Activated T-cell treated with anti-CD3 and anti-CD28 coated beads, Interleukin-2, amount 50 U/mL, for 72 hours (primary cell): ENCODE measurements at regions not wholly inside any gene's neighbourhood (a gene's known extent, or its start where the extent isn't known, plus 50 kb on each side); places are given as distances from the start of the nearest gene placed in this dataset.
A peak's percentile ranks its signal among the peaks of the same experiment; 100 is the strongest.

Experiments used
- ATAC-seq, 2 donors: fragments of 150-1000 bp; cut with Tn5 transposase; replicated peaks in 1 of 2; 2 replicates each; pipeline ENCODE4 v1.10.0; 2021; ENCODE audit warnings: moderate library complexity in 2 of 2, mild to moderate bottlenecking in 1 of 2
- DNase-seq, 2 donors: peaks; one replicate each; pipeline ENCODE4 v3.0.0; 2021 to 2022; ENCODE audit warnings: mixed read lengths in 1 of 2
- H3K27ac Mint-ChIP-seq: one replicate; pipeline ENCODE4 v1.8.0; 2022; ENCODE audit warnings: mild to moderate bottlenecking, moderate library complexity, mixed read lengths
- H3K27me3 Mint-ChIP-seq: one replicate; pipeline ENCODE4 v1.8.0; 2022; ENCODE audit warnings: low read depth, mixed read lengths
- H3K36me3 Mint-ChIP-seq, 2 donors: one replicate each; pipeline ENCODE4 v1.8.0; 2022; ENCODE audit warnings: mixed read lengths in 2 of 2, mild to moderate bottlenecking in 1 of 2; ENCODE audit not compliant: insufficient read depth in 2 of 2
- H3K4me1 Mint-ChIP-seq: one replicate; pipeline ENCODE4 v1.8.0; 2022; ENCODE audit warnings: low read depth, mixed read lengths
- H3K4me3 Mint-ChIP-seq, 2 donors: one replicate each; pipeline ENCODE4 v1.8.0; 2022; ENCODE audit warnings: mild to moderate bottlenecking in 2 of 2, mixed read lengths in 2 of 2, moderate library complexity in 2 of 2
- H3K9me3 Mint-ChIP-seq, 2 donors: one replicate each; pipeline ENCODE4 v1.8.0; 2022; ENCODE audit warnings: mixed read lengths in 2 of 2

DNA sequence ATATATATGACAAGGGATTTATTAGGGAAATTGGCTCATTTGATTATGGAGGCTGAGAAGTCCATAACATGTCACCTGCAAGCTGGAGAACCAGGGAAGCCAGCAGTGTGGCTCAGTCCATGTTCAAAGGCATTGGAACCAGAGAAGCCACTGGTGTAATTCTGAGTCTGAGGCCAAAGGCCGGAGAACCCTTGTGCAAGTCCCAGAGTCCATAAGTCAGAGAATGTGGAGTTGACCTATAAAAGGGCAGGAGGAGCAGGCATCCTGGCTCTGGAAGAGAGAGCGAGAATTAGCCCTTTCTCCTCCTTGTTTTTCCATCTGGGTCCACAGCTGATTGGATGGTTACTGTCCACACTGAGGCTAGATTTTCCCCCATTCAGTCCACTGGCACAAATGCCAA, 319.8 kb downstream of the IGSF11 start:
- no peaks in the 10 kb centered on the region for H3K27me3 Mint-ChIP-seq
- peaks cover 0 to 1% of the 10 kb centered on the region in 2 donors for H3K9me3 Mint-ChIP-seq
- ATAC-seq: no peak
- H3K4me3 Mint-ChIP-seq: no peak overlapping the region
- DNase-seq: no peak
- no peak overlapping the region for H3K27ac Mint-ChIP-seq
- peaks cover 1 to 5% of the 10 kb centered on the region in 2 donors for H3K36me3 Mint-ChIP-seq
- H3K4me1 Mint-ChIP-seq: no peaks in the 10 kb centered on the region

DNA sequence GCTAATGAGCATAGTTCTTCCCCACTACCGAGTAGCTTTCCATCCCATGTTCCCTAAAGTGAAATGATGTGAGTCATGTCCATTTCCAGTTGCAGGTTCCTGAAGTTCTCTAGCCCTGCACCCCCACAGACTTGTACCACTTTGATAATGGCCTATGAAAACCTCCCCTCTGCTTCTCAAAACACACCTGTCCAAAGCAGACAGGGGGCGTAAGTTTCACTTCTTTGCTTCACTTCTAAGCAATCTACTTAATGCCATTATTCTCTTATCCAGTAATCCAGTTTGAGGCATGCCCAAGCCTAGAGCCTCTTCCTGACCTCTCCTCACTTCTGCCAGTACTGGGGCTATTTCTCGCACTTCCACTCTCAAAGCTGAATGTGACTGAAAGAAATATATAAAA, 305.1 kb downstream of the IGSF11 start:
- H3K27ac Mint-ChIP-seq: no peak overlapping the region
- H3K4me3 Mint-ChIP-seq: no peak overlapping the region
- no peak for DNase-seq
- no peaks in the 10 kb centered on the region for H3K4me1 Mint-ChIP-seq
- no peak for ATAC-seq
- H3K9me3 Mint-ChIP-seq: no peaks in the 10 kb centered on the region
- H3K27me3 Mint-ChIP-seq: no peaks in the 10 kb centered on the region
- H3K36me3 Mint-ChIP-seq: no peaks in the 10 kb centered on the region

DNA sequence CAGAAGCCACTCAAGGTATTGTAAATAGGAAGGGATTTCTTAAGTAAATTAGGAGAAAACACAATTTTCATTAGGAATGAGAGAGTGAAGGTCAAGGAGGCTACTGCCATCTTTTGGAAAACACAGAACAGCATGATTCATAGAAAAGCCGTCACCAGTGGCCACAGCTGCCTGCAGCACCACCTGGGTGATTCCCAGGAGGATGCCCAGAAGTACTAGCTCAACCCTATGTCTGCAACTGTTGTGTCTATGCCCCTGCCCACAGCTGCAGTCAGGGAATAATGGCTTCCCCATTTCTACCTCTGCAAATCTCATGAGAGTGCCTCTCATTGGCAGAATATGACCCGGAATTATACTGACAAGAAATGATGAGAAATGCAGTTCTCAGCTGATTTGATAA, 300.0 kb downstream of the IGSF11 start:
- Mint-ChIP-seq H3K27me3 (no peaks in the 10 kb centered on the region), H3K4me1 (no peaks in the 10 kb centered on the region), H3K27ac (no peak overlapping the region), H3K36me3 (no peaks in the 10 kb centered on the region), H3K4me3 (no peak overlapping the region), H3K9me3 (no peaks in the 10 kb centered on the region)
- no peak for DNase-seq
- no peak for ATAC-seq

DNA sequence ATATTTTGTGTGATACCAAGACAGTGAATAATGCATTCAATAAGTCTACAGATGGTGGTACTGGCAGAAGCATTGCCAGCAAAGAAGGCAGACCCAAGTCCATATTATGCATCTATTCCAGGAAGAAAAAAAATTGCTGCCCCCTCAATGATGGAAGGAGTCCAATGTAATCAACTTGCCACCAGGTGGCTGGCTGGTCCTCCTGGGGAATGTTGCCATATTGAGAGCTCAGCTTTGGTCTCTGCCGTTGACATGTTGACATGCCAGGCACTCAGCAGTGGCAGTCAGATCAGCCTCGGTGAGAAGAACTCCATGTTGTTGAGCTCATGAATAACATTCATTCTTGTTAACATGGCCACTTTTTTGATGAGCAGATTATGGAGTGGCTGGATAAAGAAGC, 298.5 kb downstream of the IGSF11 start:
- peaks cover 0 to 3% of the 10 kb centered on the region in 2 donors for H3K9me3 Mint-ChIP-seq
- no peak for ATAC-seq
- H3K36me3 Mint-ChIP-seq: no peaks in the 10 kb centered on the region
- no peak overlapping the region for H3K27ac Mint-ChIP-seq
- H3K27me3 Mint-ChIP-seq: no peaks in the 10 kb centered on the region
- no peak overlapping the region for H3K4me3 Mint-ChIP-seq
- DNase-seq: no peak
- no peaks in the 10 kb centered on the region for H3K4me1 Mint-ChIP-seq

DNA sequence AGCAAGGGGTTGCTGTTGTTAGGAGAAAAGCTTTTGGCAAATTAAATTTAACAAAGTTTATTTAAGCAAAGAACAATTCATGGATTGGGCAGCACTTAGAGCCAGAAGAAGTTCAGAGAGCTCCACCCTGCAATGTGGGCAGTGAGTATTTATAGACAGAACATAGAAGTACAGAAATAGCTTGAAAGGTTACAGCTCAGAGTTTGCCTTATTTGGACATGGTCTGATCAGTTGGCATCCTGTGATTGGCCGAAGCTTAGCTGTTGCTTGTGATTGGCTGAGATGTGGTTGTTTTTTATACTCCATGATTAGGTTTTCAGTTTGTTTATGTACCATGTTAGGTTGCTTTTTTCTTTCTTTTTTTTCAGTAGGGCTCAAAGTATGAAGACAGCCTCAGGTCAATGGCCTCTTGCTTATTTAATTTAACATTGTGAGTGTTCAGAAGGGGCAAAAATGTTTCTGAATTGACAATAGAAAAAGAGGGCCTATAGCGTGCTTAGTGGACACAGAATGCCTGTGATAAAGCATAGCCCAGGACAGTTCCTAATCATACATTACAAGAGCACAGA, 293.8 kb downstream of the IGSF11 start:
- no peaks in the 10 kb centered on the region for H3K27me3 Mint-ChIP-seq
- no peaks in the 10 kb centered on the region for H3K4me1 Mint-ChIP-seq
- DNase-seq (no peak), ATAC-seq (no peak)
- H3K9me3 Mint-ChIP-seq: peaks cover 0 to 8% of the 10 kb centered on the region in 2 donors
- H3K27ac Mint-ChIP-seq: no peak overlapping the region
- H3K4me3 Mint-ChIP-seq: no peak overlapping the region
- no peaks in the 10 kb centered on the region for H3K36me3 Mint-ChIP-seq

DNA sequence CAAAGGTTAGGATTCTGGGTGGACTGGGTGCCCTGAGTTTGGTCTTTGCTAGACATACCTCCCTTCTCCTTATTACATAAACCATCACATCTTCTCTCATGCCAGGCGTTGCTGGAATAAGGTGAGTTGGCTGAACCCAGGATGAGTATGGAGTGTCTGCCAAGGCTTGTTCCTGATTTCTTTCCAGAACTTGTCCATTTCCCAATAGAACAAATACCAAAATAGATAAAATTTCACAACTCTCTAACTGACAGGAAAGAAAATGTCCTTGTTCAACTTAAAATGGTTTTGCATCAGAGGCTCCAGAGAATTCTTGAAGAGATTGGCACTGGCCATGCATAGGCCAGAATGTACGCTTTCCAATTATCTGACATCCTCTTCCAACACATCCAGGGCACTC, 291.9 kb downstream of the IGSF11 start:
- H3K27ac Mint-ChIP-seq: no peak overlapping the region
- H3K27me3 Mint-ChIP-seq: no peaks in the 10 kb centered on the region
- DNase-seq (no peak), ATAC-seq (no peak)
- H3K36me3 Mint-ChIP-seq: no peaks in the 10 kb centered on the region
- peaks cover 0 to 9% of the 10 kb centered on the region in 2 donors for H3K9me3 Mint-ChIP-seq
- no peak overlapping the region for H3K4me3 Mint-ChIP-seq
- no peaks in the 10 kb centered on the region for H3K4me1 Mint-ChIP-seq

DNA sequence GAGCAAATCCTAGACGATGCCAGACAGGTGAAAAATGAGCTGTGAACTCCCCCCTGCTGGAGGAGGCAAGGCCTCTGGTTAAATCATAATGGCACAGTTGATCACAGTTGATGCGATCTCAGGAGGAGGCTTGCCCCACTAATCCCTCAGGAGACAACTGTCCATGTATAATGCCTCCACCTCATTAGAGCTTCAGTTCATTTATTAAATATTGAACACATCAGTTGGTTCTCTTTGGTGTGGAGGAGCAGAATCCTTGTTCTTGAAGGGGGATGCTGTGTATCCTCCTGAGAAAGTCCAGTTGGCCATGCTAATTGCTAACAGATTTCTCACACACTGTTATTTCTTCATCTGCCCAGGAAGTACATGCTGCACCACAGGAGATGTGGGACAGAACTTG, 290.5 kb downstream of the IGSF11 start:
- H3K4me1 Mint-ChIP-seq: no peaks in the 10 kb centered on the region
- no peak for ATAC-seq

DNA sequence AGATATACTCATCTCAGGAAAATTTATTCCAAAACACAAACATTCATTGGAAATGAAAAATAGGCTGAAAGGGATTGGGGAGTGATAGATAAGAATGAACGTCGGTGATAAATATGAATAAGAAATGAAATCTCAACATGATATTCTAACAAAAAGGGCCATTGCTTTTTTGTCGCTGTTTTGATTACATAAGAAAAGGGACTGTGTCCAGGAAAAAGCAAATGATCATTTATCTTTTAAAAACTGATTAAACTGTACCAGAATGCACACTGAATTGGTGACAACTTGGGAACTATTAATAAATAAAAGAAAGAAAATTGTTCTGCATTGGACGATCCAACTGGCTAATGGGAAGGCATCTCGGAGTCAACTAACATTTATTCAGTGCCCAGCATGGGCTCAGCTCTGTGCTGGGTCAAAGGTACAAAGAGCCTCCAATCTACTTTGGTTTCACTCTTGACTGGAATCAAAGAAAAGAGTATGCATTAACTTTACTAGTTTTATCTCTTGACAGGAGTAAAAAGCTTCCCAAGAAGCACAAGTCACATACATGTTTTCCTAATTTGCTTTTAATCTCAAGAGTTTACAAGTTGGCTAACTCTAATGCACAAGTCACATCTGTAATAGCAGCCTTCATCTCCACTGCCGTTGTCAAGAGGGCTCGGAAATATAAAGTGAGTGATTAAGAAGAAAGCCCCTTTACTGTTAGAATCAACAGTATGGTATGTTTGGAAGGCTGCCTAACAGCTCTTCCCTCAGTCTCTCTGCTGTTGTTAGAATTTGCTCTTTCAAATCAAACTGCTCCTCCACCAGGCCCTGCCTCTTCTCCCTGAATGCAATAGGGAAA, 280.0 kb downstream of the IGSF11 start:
- ATAC-seq (no peak), DNase-seq (no peak)
- Mint-ChIP-seq H3K9me3 (no peaks in the 10 kb centered on the region), H3K4me1 (no peaks in the 10 kb centered on the region), H3K4me3 (no peak overlapping the region), H3K27ac (no peak overlapping the region), H3K36me3 (no peaks in the 10 kb centered on the region), H3K27me3 (peaks cover 5% of the 10 kb centered on the region)

More for the DNA sequence above, 290.5 kb downstream of the IGSF11 start:
- DNase-seq: no peak
- Mint-ChIP-seq H3K4me3 (no peak overlapping the region), H3K27me3 (no peaks in the 10 kb centered on the region), H3K9me3 (peaks cover 0 to 9% of the 10 kb centered on the region in 2 donors), H3K27ac (no peak overlapping the region), H3K36me3 (no peaks in the 10 kb centered on the region)

DNA sequence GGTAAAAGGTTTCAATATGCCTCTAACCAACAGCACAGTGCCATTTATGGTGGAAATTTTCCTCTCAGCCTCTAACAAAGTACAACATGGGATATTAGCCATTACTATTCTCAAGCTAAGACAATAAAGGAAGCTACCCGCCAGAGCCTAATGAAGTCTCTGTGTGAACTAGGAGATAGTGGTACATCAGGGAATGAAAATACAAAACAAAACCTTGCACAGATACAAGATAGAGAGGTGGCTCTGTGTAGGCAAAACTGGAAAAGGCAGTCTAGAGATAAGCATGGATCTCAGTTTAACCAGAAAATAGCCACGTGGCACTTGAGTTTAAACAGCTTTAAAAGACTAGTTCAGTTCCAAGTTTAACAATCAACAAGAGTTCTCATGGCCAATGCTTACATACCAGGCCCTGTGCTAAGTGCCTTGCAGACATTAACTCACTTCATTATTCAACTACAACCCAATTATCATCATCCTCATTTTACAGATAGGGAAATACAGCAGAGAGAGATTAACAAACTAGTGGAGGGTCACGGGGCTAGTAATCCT, 279.3 kb downstream of the IGSF11 start:
- Mint-ChIP-seq H3K36me3 (no peaks in the 10 kb centered on the region), H3K4me1 (no peaks in the 10 kb centered on the region), H3K9me3 (no peaks in the 10 kb centered on the region), H3K4me3 (no peak overlapping the region), H3K27me3 (peaks cover 5% of the 10 kb centered on the region), H3K27ac (no peak overlapping the region)
- ATAC-seq (no peak), DNase-seq (no peak)

DNA sequence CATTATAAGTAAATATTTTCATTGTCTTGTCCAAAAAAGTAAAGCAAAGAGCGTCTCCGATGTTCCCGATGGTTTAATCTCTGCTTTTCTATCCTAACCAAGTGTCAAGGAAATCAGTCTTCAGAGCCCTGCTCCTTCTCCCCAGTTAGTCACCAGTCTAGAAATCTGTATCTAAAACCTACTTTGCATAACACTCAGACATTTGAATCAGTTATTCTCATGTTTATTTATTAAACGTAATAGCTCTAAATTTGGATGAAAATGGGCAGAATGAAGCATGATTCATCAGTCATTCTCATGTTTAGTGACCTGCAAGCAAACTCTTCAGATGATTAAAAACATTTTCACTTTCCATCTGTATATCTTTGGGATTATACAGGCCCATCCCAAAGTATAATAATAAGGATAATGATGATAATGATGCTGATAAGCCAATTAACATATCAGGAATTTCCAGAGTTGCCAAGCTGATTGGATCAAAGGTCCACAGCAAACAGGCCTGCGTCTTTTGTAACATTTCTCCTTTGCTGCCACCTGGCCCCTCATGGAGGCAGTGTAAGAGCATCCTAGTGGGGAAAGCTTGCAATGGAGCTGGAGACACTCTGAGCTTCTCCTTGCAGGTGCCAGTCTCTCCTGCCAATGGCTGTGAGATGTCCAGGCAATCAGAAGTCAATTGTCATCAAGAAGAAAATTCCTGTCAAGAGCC, 273.9 kb downstream of the IGSF11 start:
- H3K27ac Mint-ChIP-seq: no peak overlapping the region
- peaks cover 0 to 1% of the 10 kb centered on the region in 2 donors for H3K9me3 Mint-ChIP-seq
- ATAC-seq: no peak
- no peak for DNase-seq
- no peak overlapping the region for H3K4me3 Mint-ChIP-seq
- no peaks in the 10 kb centered on the region for H3K27me3 Mint-ChIP-seq
- H3K36me3 Mint-ChIP-seq: no peaks in the 10 kb centered on the region
- no peaks in the 10 kb centered on the region for H3K4me1 Mint-ChIP-seq

DNA sequence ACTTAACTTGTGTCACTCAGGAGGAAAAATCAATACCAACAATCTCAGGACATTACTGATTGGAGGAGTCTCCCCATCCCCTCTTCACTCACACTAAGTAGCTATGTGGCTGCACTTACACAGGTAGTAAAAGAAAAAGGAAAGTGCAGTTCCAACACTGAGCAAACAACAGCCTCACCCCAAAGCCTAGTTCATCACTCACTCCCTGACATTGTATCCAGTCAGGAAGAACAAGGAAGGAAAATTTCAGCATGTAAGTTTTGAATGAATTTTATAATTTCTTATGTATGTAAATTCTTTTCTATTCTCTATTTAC, 273.4 kb downstream of the IGSF11 start:
- Mint-ChIP-seq H3K27ac (no peak overlapping the region), H3K27me3 (no peaks in the 10 kb centered on the region), H3K9me3 (peaks cover 0 to 1% of the 10 kb centered on the region in 2 donors), H3K4me1 (no peaks in the 10 kb centered on the region), H3K4me3 (no peak overlapping the region), H3K36me3 (no peaks in the 10 kb centered on the region)
- no peak for DNase-seq
- ATAC-seq: no peak

DNA sequence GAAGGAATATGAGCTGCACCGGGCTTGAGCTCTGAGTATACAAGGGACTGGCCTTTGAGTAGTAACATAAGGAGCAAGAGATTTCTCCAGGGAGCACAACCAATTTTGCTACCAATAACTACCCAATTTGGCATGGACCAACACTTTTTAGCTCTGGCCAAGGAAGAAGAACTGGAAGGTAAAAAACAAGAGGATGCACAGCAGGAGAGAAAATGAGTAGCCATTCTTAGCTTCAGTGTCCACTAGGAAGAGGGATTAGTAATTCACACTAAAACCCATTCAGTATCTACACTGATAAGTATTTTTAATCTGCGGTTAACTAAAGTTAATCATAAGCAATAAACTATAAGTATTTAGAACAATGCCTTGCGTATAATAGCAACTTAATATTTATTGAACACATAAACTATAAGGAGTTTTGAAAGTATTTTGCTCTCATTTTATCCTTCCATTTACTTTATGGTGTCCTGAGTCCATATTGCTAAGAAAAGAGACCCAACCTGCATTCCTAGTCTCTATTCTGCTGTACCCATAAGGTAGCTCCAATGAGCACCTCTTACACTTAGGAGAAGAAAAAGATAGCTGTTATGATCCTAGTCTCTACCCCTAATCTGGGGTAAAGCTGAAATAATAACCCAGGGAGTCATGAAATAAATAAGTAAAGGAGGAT, 268.9 kb downstream of the IGSF11 start:
- H3K36me3 Mint-ChIP-seq: no peaks in the 10 kb centered on the region
- H3K27me3 Mint-ChIP-seq: no peaks in the 10 kb centered on the region
- H3K4me1 Mint-ChIP-seq: no peaks in the 10 kb centered on the region
- H3K4me3 Mint-ChIP-seq: no peak overlapping the region
- no peak overlapping the region for H3K27ac Mint-ChIP-seq
- ATAC-seq (no peak), DNase-seq (no peak)
- no peaks in the 10 kb centered on the region for H3K9me3 Mint-ChIP-seq

DNA sequence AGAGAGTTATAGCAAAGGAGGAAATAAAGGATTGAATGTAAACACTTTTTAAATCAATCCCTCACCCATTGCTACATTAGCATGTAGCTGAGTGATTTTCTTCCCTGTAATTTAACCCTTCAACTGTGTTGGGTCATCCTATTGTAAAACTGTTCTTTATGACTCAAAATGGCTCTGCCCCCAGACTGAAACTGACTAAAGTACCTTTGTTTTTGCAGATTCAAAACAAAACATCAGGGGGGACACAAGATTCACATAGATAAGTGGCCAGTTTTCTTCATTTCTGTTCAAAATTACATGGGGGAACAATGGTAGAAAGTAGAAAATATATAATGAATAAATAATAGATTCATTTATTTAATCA, 268.4 kb downstream of the IGSF11 start:
- no peak for DNase-seq

More for the DNA sequence above, 268.4 kb downstream of the IGSF11 start:
- Mint-ChIP-seq H3K4me1 (no peaks in the 10 kb centered on the region), H3K27me3 (no peaks in the 10 kb centered on the region), H3K9me3 (no peaks in the 10 kb centered on the region), H3K36me3 (no peaks in the 10 kb centered on the region), H3K27ac (no peak overlapping the region), H3K4me3 (no peak overlapping the region)
- peak in 1 of 2 donors; percentile 19 for ATAC-seq
